DND-41 (cell line): ENCODE measurements at regions not wholly inside any gene's neighbourhood (a gene's known extent, or its start where the extent isn't known, plus 50 kb on each side); places are given as distances from the start of the nearest gene placed in this dataset.

ENCODE experiments used
- ATAC-seq: fragments of 200-7000 bp; cut with Tn5 transposase; 3 replicates; pipeline ENCODE4 v1.9.1; 2021; ENCODE audit warnings: low read depth; ENCODE audit not compliant: insufficient read depth
- DNase-seq: peaks from one replicate; pipeline ENCODE4 v3.0.0-alpha.2; 2020
- H2AFZ ChIP-seq: 2 replicates; pipeline ENCODE4 v1.6.0; 2012; ENCODE audit warnings: low read depth, low read length
- H3K27ac ChIP-seq: 2 replicates; pipeline ENCODE4 v1.5.1; 2012; ENCODE audit warnings: low read length, inconsistent platforms
- H3K27me3 ChIP-seq: fragments of 200-600 bp; sonication (generic); 2 replicates; pipeline ENCODE4 v1.6.0; 2012; ENCODE audit warnings: low read length, mild to moderate bottlenecking, inconsistent platforms; ENCODE audit not compliant: insufficient read depth, poor library complexity
- H3K36me3 ChIP-seq: 2 replicates; pipeline ENCODE4 v1.5.1; 2012; ENCODE audit warnings: low read length, inconsistent platforms; ENCODE audit not compliant: insufficient read depth
- H3K4me1 ChIP-seq: 2 replicates; pipeline ENCODE4 v1.5.1; 2012; ENCODE audit warnings: mild to moderate bottlenecking, low read length; ENCODE audit not compliant: insufficient read depth
- H3K4me2 ChIP-seq: 2 replicates; pipeline ENCODE4 v1.6.0; 2012; ENCODE audit warnings: mild to moderate bottlenecking, moderate library complexity, low read length, inconsistent platforms; ENCODE audit not compliant: insufficient read depth
- H3K4me3 ChIP-seq, 2 experiments: fragments of 200-600 bp in 1 of 2; shearing (Covaris generic) in 1 of 2; 2 replicates each; pipeline ENCODE4 v1.5.1; 2012 to 2016; ENCODE audit warnings: inconsistent platforms in 2 of 2, low read length in 2 of 2, mild to moderate bottlenecking in 2 of 2, low read depth in 1 of 2, moderate library complexity in 1 of 2
- H3K79me2 ChIP-seq: 2 replicates; pipeline ENCODE4 v1.6.0; 2012; ENCODE audit warnings: low read length, inconsistent platforms; ENCODE audit not compliant: insufficient read depth
- H3K9ac ChIP-seq: 2 replicates; pipeline ENCODE4 v1.6.0; 2012; ENCODE audit warnings: low read depth, mild to moderate bottlenecking, inconsistent platforms, low read length, moderate library complexity
- H3K9me3 ChIP-seq: 2 replicates; pipeline ENCODE4 v1.5.1; 2012; ENCODE audit warnings: low read length, moderate library complexity, mild to moderate bottlenecking, inconsistent platforms; ENCODE audit not compliant: insufficient read depth, severe bottlenecking
- H4K20me1 ChIP-seq: 2 replicates; pipeline ENCODE4 v1.6.0; 2012; ENCODE audit warnings: low read length; ENCODE audit not compliant: insufficient read depth
- CTCF ChIP-seq: IDR thresholded peaks from 2 replicates; pipeline ENCODE4 v1.5.1; 2012; ENCODE audit warnings: borderline replicate concordance, low read length, moderate library complexity, mild to moderate bottlenecking; ENCODE audit not compliant: poor library complexity, severe bottlenecking; ENCODE audit errors: extremely low read depth
- EZH2 ChIP-seq: IDR thresholded peaks from 3 replicates; pipeline ENCODE4 v1.6.1; 2012; ENCODE audit warnings: borderline replicate concordance, low read depth, mild to moderate bottlenecking, moderate library complexity, low read length, inconsistent platforms; ENCODE audit not compliant: severe bottlenecking

GRCh38 chr21:21605521-21605920, 607.3 kb downstream of the NCAM2 start:
- no peaks in the 10 kb centered on the region for H4K20me1 ChIP-seq
- H3K36me3 ChIP-seq, result no peaks in the 10 kb centered on the region
- DNase-seq (no peak), ATAC-seq (no peak)
- no peak for TF ChIP-seq CTCF
- TF ChIP-seq EZH2, result no peak
- H3K4me2 ChIP-seq, result no peak overlapping the region
- H3K9ac ChIP-seq, result no peak overlapping the region
- H3K79me2 ChIP-seq, result no peaks in the 10 kb centered on the region
- H3K9me3 ChIP-seq, result no peaks in the 10 kb centered on the region
- H3K27ac ChIP-seq, result no peak overlapping the region
- H2AFZ ChIP-seq, result no peak overlapping the region
- H3K4me1 ChIP-seq, result no peaks in the 10 kb centered on the region
- H3K27me3 ChIP-seq, result no peaks in the 10 kb centered on the region
- H3K4me3 ChIP-seq, result no peak overlapping the region

GRCh38 chr21:21606041-21606440, 607.8 kb downstream of the NCAM2 start:
- no peak for DNase-seq
- no peaks in the 10 kb centered on the region for H3K79me2 ChIP-seq
- H3K4me3 ChIP-seq, result no peak overlapping the region
- H3K4me2 ChIP-seq, result no peak overlapping the region
- no peaks in the 10 kb centered on the region for H3K4me1 ChIP-seq
- no peaks in the 10 kb centered on the region for H3K9me3 ChIP-seq
- no peaks in the 10 kb centered on the region for H4K20me1 ChIP-seq
- H3K9ac ChIP-seq, result no peak overlapping the region
- TF ChIP-seq EZH2 (no peak), CTCF (no peak)
- H3K36me3 ChIP-seq, result no peaks in the 10 kb centered on the region
- H3K27ac ChIP-seq, result no peak overlapping the region
- H2AFZ ChIP-seq, result no peak overlapping the region
- ATAC-seq, result no peak
- no peaks in the 10 kb centered on the region for H3K27me3 ChIP-seq

- Histone ChIP-seq H2AFZ (no peak overlapping the region), H3K4me2 (no peak overlapping the region), H3K9me3 (no peaks in the 10 kb centered on the region), H3K4me1 (peaks cover 7% of the 10 kb centered on the region; the same call in 1 of the 2 replicates), H3K27me3 (no peaks in the 10 kb centered on the region), H3K36me3 (no peaks in the 10 kb centered on the region), H4K20me1 (no peaks in the 10 kb centered on the region), H3K4me3 (no peak overlapping the region), H3K27ac (no peak overlapping the region), H3K79me2 (no peaks in the 10 kb centered on the region), H3K9ac (no peak overlapping the region)
- TF ChIP-seq EZH2 (no peak), CTCF (no peak)
- DNase-seq (no peak), ATAC-seq (no peak)
Measured at GRCh38 chr21:21612466-21612865, 614.3 kb downstream of the NCAM2 start.

- H4K20me1 ChIP-seq, result no peaks in the 10 kb centered on the region
- no peaks in the 10 kb centered on the region for H3K27me3 ChIP-seq
- H3K27ac ChIP-seq, result no peak overlapping the region
- H3K9ac ChIP-seq, result no peak overlapping the region
- no peak overlapping the region for H2AFZ ChIP-seq
- peak; percentile 86 for ATAC-seq
- TF ChIP-seq EZH2, result no peak
- no peak for TF ChIP-seq CTCF
- no peaks in the 10 kb centered on the region for H3K9me3 ChIP-seq
- no peaks in the 10 kb centered on the region for H3K79me2 ChIP-seq
- peaks cover 7% of the 10 kb centered on the region; the same call in 1 of the 2 replicates for H3K4me1 ChIP-seq
- H3K4me3 ChIP-seq, result no peak overlapping the region
- peak; percentile 55 for DNase-seq
- H3K36me3 ChIP-seq, result no peaks in the 10 kb centered on the region
- no peak overlapping the region for H3K4me2 ChIP-seq
Measured at GRCh38 chr21:21614966-21615365, 616.8 kb downstream of the NCAM2 start.
